Lower leg skin (tissue), 4 donors: ENCODE measurements at regions not wholly inside any gene's neighbourhood (a gene's known extent, or its start where the extent isn't known, plus 50 kb on each side); places are given as distances from the start of the nearest gene placed in this dataset.

ENCODE experiments used
- DNase-seq, 2 donors: peaks; one replicate each; pipeline ENCODE4 v3.0.0-alpha.2; 2019; ENCODE audit warnings: low spot score in 2 of 2
- H3K4me3 ChIP-seq: fragments of 200-600 bp; sonication (generic); 2 replicates; pipeline ENCODE4 v1.5.1; 2017; ENCODE audit warnings: mild to moderate bottlenecking, low read depth; ENCODE audit not compliant: poor library complexity, severe bottlenecking
- POLR2A ChIP-seq, 2 donors: fragments of 450-650 bp; IDR thresholded peaks; one replicate each; pipeline ENCODE4 v1.6.1; 2016 to 2017; ENCODE audit warnings: antibody characterized with exemption in 2 of 2, mild to moderate bottlenecking in 1 of 2, moderate library complexity in 1 of 2
- WGBS, 2 donors: methylation state at CpG; one replicate each; pipeline ENCODE4 v1.1.5; 2018; 5-methylcytosine and 5-hydroxymethylcytosine counted together
- intact Hi-C: fragments of 100-400 bp; cut with DNase I; formaldehyde crosslinking; loops from one replicate; pipeline ENCODE4 v1.15.0; 2023; ENCODE audit warnings: low total_unique reads
- TF ChIP-seq, protein P1 (sequence below), 3 donors: fragments of 450-650 bp; IDR thresholded peaks; one replicate each; pipeline ENCODE4 v1.5.1; 2016; ENCODE audit warnings: antibody characterized with exemption in 3 of 3, mild to moderate bottlenecking in 3 of 3, moderate library complexity in 2 of 3

DNA sequence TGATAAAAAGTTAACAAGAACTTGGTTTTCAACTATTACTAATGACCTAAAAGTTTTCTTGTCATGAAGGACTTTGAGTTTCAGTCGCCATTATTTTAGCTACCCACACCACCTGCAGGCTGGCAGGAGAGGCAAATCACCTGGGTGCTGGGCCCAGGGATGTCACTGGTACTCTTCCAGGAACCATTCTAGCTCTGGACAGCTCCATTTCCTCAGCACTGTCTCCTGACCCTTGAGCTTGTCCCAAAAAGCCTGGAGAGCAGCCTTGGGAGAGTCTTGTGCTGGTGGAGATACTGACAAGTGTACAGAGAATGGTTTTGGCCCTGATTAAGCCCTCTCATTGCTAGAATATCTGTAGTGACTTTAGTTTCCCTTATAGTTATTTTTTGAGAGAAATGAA lies 1924.1 kb upstream of the WWC1 start:
- no peak for DNase-seq
- TF ChIP-seq POLR2A (IDR thresholded peaks at IDR 0.05): no peak
- TF ChIP-seq, protein P1, sequence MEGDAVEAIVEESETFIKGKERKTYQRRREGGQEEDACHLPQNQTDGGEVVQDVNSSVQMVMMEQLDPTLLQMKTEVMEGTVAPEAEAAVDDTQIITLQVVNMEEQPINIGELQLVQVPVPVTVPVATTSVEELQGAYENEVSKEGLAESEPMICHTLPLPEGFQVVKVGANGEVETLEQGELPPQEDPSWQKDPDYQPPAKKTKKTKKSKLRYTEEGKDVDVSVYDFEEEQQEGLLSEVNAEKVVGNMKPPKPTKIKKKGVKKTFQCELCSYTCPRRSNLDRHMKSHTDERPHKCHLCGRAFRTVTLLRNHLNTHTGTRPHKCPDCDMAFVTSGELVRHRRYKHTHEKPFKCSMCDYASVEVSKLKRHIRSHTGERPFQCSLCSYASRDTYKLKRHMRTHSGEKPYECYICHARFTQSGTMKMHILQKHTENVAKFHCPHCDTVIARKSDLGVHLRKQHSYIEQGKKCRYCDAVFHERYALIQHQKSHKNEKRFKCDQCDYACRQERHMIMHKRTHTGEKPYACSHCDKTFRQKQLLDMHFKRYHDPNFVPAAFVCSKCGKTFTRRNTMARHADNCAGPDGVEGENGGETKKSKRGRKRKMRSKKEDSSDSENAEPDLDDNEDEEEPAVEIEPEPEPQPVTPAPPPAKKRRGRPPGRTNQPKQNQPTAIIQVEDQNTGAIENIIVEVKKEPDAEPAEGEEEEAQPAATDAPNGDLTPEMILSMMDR (IDR thresholded peaks at IDR 0.05): no peak
- no peak overlapping the region for H3K4me3 ChIP-seq
- WGBS, 2 donors: 79 to 96% methylated on average over 1 of the region's 1 CpG
- intact Hi-C loops: no loop called here

DNA sequence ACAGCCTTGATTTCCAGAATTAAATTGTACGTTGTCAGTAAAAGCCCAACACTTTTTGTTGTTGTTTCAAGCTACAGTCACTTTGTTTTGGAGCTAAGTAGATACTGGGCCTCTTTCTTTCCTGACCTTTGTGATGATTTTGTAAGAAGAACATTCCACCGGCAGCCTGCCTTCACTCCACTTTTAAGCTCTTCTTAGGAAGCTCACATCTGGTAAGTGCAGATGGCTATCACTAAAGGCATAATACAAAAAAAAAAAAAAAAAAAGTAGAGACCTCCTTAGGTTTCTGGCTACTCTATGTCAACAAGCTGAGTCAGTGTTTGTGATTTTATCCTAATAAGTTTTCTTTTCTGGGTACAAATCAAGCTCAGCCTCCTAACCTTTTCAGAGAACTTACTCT lies 1922.1 kb upstream of the WWC1 start:
- WGBS, 2 donors: 69 to 80% methylated on average over 2 of the region's 2 CpGs
- intact Hi-C loops: no loop called here
- no peak for TF ChIP-seq POLR2A (IDR thresholded peaks at IDR 0.05)
- TF ChIP-seq, protein P1 (IDR thresholded peaks at IDR 0.05): no peak
- H3K4me3 ChIP-seq: no peak overlapping the region
- DNase-seq: no peak

DNA sequence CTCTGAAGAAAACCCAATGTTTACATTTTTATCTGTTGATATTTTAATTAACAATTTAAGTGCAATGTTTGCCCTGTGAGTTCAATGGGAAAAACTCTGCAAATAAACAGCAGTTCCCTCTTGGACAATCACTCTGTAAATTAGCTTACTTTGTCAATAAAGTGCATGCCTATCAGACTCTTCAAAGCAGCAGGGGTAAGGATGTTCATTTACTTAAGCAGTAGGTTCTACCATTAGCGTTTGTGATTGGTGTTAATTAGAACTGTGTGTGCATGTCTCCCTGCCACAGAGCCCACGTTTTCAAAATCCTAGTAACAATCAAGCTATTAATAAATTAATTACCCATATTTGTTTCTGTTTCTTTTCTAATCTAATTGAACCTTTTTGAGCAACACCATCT lies 1921.6 kb upstream of the WWC1 start:
- H3K4me3 ChIP-seq: no peak overlapping the region
- no peak for DNase-seq
- 39 to 40% methylated on average over 2 of the region's 2 CpGs for WGBS, 2 donors
- no peak for TF ChIP-seq POLR2A (IDR thresholded peaks at IDR 0.05)
- TF ChIP-seq, protein P1 (IDR thresholded peaks at IDR 0.05): no peak
- intact Hi-C loops: no loop called here

DNA sequence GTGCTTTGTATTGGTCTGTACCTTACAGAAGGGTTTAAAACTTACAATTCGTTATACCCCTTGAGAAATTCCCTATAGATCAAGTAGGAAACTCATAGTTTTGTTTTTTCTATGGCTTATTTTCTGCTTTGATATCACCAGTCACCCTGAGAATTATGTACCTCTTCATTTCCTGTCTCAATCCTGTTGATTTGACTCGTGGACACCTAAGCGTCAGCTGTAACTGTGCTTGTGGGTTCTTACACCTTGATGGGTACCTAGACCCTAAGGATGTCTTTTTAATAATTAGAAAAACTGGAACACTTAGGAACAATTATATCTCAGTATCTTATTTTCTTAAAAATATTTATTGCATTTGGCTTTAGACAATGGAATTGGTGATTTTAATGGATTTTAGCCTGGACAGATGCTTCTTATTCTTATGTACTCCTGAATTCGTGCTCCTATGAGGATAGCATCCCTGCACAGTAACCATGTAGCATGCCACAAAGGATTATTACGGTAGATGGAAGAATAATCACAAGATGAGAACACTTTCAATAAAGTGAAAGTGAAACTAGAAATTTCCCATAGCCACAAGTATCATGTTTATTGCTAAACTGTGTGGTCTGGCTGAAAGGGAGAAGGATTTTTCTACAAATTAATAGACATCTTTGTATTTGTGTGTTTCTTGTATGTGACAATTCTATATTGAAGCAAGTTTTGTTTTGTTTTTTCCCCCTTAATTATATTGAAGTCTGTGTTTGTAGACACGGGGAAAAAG lies 1920.3 kb upstream of the WWC1 start:
- WGBS, 2 donors: 69 to 72% methylated on average over 6 of the region's 6 CpGs
- intact Hi-C loops: no loop called here
- no peak for DNase-seq
- no peak overlapping the region for H3K4me3 ChIP-seq
- TF ChIP-seq, protein P1 (IDR thresholded peaks at IDR 0.05): no peak
- TF ChIP-seq POLR2A (IDR thresholded peaks at IDR 0.05): no peak

DNA sequence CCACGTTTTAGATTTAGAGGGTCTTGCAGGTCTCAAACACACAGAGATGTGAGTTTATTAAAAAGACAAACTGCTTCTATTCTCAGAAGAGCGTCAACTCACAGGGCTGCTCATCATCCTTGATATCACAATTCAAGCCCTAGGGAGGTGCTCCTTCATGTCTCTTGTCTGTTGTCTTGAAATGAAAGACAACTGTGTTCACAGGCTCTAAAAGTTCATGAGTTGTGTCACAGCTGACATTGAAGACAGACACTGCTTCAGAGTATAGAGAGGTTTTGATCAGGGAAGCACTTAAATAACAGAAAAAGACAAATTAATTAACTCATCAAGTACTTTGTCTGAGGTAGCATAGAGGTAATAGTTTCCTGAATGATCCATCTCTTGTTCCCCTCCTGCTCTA lies 1917.6 kb upstream of the WWC1 start:
- intact Hi-C loops: no loop called here
- 83 to 86% methylated on average over 2 of the region's 2 CpGs for WGBS, 2 donors
- TF ChIP-seq, protein P1 (IDR thresholded peaks at IDR 0.05): no peak
- TF ChIP-seq POLR2A (IDR thresholded peaks at IDR 0.05): no peak
- no peak for DNase-seq
- no peak overlapping the region for H3K4me3 ChIP-seq

DNA sequence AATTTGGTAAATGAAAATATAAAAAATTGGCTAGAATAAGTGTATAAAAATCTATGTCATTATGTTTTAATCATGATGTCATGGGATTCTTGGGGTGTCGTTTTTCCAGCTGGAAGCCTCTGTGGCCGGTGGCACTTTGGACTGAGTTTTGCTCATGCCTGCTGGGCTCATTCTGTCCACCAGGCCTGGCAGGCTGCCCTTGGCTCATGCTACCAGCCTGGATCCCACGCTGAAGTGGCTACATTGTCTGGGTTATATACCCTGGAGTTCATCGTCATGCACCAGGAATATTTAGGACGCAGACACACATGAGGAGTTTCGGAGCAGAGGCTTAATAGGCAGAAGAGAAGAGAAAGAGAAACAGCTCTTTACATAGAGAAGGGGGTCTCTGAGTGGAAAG lies 1913.7 kb upstream of the WWC1 start:
- DNase-seq: no peak
- WGBS, 2 donors: 71 to 73% methylated on average over 6 of the region's 6 CpGs
- TF ChIP-seq, protein P1 (IDR thresholded peaks at IDR 0.05): no peak
- no peak for TF ChIP-seq POLR2A (IDR thresholded peaks at IDR 0.05)
- no peak overlapping the region for H3K4me3 ChIP-seq
- intact Hi-C loops: no loop called here
